Kidney capillary endothelial cell (primary cell): ENCODE measurements at regions not wholly inside any gene's neighbourhood (a gene's known extent, or its start where the extent isn't known, plus 50 kb on each side); places are given as distances from the start of the nearest gene placed in this dataset.

Experiments used
- DNase-seq: peaks from one replicate; pipeline ENCODE4 v3.0.0-alpha.2; 2018; ENCODE audit warnings: low spot score

DNA sequence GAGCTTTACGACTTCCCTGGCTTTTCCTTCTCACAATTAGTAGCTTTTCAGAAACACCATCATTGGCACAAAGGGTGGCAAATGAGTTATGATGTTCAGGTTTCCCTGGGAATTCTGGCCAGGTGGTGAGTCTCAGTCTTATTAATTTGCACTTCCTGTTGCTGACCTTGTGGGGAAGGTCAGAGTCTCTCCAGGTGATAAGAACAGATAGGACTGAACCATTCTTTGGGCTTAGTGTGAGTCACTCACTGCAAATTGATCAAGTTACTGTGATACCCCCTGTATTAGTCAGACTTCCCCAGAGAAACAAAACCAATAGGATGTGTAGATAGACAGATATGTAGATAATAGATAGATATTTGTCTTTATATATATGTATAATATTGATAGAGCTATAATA is 53.8 kb upstream of the RANBP3L start:
- no peak for DNase-seq

DNA sequence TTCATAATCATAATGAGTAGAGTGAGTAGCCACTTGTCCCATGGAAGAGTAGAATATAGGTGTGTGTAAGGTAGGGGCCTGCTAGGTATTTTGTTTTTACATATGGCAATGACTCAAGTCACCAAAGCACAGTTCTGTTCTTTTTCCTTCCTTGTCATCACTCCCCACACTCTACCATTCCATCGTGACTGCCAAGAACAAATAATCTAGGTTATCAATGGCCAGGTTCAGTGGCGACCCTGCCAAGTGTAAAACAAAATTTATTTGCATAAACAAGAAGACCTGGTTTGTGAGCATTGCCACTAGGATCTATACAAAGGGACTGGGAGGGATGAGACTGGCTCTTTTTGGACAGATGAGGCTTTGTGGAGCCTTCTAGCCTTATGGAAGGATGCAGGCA is 55.2 kb upstream of the RANBP3L start:
- no peak for DNase-seq

DNA sequence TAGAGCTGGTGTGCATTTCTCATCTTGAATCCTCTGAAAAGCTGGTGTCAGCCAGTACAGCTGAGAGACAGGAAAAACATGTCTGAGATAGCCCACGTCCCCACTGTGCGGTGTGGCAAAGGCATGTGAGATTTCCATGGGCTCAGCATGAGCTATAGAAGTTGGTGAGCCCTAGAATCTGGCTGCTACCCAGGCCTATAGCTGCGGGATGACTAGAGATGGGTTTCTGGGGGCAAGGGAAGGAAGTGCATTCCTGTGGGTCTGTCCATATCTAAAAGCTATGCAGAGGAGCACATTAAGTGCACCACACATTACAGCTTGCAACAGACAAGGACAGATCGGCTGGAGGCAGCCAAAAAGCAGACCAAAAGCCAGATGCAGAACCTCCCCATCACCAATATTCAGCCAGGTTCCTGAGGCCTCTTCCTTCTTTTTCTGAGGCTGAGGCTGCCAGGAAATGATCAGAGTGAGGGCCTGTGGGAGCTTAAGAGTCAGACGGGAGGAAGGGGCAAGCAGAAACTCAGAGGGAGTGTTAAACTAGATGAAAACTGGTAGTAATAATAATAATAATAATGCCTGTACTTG is 55.8 kb upstream of the RANBP3L start:
- no peak for DNase-seq

DNA sequence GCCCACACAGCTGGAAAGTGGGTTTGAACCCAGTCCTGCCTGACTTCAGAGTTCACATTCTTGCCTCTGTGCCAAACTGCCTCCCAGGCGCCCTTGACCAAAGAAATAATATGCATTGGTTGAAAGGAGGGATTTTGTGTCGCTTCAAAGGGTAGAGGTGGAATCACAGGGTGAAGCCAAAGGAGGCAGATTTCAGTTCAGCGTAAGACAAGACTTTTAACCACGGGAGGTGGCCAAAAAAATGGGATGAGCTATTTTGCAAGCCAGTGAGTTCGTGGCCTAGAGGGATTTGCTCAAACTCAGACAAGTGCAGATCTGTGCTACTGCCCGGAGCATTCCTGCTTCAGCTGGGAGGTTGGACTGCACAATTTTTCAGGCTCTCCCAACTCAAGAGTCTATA is 57.6 kb upstream of the RANBP3L start:
- DNase-seq: no peak

DNA sequence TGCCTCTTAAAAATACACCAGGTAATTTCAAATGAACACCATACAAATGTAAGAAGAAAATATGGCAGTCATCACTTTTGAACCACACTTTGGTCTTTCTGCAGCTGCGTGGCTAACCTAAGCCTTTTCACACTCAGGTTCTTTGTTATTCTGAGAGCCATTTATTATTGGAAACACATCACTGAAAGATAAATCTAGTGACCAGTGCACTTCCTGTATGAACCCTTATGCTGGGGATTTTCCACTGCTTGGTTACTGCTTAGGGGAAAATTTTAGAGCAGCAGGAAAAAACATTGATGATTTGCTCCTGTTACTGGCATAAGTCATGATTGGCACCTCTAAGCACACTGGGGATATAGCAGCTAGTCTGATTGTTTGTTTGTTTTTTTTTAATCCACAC is 58.6 kb upstream of the RANBP3L start:
- no peak for DNase-seq

DNA sequence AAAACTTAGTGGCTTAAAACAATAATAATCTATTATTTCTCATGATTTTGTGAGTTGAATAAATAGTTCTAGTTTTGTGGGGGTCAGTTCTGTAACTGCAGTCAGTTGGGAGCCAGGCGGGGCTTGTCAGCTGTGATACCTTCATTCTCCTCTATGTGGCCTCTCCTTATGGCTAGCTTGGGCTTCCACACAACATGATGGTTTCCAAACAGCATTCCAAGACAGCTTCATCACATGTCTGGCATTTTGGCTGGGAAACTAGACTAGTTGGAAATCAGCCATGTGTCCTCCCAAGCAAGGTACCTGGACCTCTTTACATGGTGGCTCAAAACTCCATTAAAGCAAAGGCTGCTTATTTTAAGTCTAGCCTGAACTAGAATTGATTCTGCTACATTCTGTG is 61.4 kb upstream of the RANBP3L start:
- DNase-seq: no peak

DNA sequence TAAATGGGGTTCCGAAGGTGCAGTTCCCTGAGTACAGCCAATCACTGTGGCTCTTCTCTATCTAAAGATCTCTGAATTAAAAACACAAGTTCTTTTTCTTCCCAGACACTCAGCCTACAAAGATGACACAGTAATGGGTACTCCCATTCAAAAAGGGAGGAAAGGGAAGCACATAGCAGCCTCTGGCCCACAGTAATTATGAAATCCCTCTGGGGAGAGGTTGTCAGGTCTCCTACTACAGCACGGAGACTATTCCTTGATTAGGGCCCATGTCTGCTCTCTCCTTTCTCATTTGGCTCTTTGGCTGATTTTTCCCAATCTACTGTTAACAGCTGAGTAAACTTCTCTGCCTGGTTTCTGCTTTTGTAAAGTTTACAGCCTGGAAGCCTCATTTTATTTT is 62.0 kb upstream of the RANBP3L start:
- DNase-seq: no peak

DNA sequence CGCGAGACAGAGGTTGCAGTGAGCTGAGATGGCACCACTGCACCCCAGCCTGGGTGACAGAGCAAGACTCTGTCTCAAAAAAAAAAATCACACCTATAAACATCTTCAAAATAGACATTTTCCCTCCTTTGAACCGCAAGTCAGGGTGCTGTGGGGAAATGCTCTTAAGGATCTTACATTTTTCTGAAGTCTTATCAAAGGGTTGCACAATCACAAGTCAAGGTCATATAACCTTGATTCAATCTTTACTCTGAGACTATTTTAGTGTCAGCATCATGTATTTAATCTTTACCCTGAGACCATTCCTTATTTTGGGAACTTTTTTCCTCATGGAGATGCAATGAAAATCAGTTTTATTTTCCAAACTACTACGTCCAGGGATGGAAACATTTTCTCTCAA is 62.8 kb upstream of the RANBP3L start:
- no peak for DNase-seq

DNA sequence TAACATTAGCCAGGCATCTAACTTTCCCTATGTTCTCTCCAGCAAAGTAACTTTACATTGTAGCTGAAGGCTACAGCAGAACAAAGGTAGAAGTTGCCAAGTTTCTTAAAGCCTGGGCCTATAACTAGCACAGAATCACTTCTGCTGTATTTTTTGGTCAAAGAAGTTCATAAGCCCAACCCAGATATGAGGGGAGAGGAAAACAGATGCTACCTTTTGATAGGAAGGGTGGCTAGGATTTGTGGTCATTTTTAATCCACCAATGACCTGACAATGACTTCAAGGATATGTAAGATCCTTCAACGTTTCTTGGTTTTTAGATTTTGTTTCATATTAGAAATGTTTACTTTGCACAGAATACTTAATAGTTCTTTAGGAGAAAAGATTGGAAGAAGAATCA is 64.2 kb upstream of the RANBP3L start:
- DNase-seq: no peak

DNA sequence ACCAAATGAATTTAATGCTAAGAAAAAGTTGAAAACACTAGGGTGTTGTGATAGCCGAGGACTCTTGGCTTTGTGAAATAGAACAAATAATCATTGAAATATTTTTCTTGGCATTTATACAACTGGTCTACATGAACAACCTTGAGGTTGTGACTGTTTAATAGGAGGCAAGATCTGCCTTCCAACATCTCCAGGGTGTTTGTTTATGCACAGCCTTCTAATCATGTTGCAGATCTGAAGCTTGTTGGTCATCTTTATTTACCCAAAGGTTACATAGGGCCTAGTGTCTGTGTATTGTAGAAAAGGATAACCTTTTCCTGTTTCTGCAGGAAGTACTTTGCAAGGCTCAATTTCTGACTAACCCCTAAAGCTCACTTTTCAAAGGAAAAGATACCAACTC is 65.2 kb upstream of the RANBP3L start:
- no peak for DNase-seq

DNA sequence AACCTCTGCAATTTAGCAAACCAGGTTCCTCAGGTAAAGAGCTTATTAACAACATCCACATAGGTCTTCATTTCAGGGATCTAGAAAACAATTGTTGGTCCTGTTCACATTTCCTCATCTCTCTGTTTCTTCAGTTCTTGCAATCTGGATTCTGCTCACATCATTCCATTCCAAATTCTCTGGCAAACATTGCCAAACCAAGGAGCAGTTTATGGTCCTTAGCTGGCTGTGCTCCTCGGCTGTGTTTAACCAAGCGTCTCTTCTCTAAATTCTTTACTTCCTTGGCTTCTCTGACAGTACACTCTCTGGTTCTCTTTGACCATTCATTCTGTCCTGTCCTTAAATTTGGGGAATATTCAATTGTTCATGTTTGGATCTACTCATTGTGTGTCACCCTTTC is 65.8 kb upstream of the RANBP3L start:
- DNase-seq: no peak

DNA sequence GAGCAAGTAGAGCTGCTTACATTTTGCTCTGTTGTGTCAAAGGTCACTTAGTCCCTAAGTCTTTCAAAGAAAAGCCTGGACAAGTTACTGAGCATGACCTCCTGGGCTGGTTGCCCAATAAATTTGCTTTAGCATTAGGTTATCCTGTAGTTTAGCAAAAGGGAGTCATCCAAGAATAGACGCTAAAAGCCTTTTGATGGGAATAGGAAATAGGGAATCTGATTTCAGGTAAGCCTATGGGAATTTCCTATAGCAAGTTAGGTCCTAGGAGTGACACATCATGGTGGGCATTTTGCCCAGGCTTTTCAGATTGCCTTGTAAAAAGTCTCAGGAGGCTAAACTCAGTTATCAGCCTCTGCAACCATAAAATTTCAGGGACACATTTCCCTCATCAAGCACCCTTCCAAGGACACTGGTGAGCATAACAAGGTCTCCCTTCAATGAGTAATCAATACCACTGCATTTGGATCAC is 67.6 kb upstream of the RANBP3L start:
- no peak for DNase-seq

DNA sequence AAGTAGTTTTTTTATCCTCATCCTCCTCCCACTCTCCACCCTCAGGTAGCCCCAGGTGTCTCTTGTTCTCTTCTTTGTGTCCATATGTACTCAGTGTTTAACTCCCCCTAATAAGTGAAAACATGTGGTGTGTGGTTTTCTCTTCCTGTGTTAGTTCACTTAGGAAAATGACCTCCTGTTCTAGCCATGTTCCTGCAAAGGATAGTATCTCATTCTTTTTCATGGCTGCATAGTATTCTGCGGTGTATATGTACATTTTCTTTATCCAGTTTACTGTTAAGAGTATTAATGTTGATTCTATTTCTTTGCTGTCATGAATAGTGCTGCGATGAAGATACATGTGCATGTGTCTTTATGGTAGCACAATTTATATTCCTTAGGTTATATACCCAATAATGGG is 68.4 kb upstream of the RANBP3L start:
- no peak for DNase-seq

DNA sequence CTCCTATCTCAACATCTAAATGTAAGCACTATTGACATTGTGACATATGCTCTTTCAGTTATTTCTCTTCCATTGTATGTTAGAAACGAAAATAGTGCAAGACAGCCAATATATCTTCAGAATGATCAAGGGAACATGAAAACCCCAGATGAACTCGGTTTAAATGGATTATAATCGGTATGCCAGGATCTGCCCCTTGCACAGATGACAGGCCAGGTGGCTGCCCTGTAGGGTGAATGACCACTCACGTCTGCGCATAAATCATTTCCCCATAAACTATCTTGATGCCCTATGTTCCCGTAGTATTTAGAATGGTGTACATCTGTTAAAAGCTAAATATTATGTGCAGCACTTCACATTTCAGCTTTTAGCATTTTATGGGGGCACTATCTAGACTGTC is 69.7 kb upstream of the RANBP3L start:
- no peak for DNase-seq

DNA sequence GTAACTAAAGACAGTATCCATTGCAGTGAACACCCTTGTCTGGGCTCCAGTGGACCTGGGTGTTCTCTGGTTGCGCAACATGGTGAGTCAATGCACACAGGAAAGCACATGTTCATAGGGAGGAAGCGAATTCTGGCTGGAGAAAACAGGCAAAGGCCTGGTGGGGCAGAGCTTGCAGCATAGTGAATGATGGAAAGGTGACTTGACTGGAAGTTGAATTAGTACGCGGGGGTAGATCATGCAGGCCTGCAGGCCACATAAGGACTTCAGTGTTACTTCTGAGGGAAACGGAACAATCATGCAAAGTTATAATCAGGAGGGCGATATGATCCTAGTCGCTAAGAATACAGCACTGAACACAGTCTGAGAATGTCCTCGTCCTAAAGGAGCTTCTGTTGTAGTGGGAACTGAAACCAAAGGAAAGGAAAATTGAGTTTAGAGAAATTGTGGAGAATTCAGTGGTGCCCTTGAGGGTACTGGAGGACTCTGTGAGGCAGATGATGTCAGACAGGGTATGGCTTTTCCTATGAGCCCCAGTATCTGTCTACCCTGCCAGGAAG is 71.9 kb upstream of the RANBP3L start:
- no peak for DNase-seq

DNA sequence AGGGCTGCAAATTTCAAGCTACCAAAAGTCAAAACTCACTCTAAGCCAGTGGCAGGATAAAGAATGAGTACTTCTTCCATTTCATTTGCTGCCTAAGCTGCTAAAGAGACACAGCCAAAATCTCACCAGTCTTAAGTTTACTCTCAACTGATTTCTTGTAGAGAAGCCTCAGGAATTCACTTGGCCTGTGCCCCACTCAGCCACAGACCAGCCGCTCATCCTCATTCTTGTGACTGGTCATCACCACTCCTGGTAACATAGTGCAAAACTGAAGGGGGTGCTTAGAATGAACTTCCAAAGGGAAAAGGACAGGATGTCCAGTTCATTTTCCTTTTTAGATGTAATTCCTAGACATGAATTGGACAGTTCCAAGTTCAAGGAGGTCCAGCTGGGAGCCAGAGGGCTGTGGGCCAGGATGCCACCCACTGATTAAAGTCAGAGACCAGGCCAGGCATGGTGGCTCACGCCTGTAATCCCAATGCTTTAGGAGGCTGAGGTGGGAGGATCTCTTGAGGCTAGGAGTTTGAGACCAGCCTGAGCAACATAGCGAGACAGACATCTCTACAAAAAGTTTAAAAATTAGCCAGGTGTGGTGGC is 72.7 kb upstream of the RANBP3L start:
- DNase-seq: no peak

DNA sequence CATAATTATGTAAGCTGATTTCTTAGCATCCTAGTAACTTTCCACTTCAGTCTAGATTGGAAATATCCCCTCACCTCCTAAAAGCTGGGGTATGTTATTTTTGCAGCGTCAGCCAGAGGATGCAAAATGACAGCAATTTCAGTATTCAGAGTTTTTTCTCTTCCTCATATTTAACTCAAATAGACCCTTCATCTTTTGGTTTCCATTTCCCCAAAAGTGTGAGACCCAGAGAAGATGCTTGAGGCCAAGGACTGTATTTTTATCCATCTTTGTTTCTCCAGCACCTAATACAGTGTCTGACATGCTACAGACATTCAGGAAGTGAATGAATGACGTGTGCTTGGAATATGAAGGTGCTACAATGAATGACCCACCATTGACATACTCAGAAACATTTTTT is 75.5 kb upstream of the RANBP3L start:
- no peak for DNase-seq

DNA sequence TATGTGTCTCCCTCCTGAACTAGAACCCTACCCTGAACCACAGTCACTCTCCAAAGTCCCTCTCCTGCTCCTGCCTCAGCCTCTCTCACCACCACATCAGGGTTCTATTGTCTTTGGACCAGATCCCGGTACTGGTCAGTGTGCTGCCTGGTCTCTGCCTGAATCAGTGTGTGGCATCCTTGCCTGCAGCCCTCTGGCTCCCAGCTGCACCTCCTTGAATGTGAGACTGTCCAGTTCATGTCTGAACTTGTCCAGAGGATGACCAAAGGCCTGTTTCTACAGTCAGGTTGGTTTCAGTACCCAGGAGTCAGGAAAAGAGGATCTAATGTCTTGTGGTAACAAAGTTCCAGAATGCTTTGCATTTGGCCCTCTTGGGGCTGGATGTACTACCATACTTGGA is 76.8 kb upstream of the RANBP3L start:
- no peak for DNase-seq

DNA sequence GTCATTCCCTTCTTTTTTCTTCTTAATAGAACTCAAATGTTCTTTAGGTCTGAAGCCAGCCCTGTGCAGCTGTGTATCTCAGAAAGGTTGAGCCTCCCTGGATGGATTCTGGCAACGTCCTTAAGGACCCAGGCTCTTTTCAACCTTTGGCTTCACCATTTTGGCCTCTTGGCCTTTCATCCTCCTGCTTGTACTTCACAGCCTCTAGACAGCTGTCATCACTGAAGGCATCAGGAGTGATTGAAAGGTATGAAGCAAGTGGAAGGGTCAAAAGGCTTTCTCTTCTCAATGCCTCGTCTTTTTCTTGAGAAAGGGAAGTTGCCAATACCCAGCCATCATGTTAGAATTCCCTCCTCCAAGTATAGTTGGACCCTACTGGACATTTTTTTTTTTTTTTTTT is 81.2 kb upstream of the RANBP3L start:
- no peak for DNase-seq

DNA sequence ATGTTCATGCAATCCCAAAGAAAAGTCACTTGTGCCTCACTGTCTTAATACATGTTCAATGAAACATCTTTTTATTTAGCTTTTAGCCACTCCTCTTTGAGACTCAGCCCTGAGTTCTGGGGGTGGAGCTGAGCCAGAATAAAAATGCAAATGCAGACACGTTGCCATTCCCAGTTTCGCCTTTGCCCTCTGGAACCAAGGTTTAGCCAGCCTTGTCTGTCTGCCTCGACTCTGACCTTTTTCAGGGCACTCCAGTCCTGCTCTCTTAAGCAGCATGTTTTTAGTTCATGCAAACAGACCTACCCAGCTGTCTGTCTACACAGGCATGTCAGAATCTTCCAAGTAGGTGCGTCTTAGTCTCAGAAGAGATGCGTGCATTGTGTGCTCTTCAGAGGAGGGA is 82.2 kb upstream of the RANBP3L start:
- no peak for DNase-seq

DNA sequence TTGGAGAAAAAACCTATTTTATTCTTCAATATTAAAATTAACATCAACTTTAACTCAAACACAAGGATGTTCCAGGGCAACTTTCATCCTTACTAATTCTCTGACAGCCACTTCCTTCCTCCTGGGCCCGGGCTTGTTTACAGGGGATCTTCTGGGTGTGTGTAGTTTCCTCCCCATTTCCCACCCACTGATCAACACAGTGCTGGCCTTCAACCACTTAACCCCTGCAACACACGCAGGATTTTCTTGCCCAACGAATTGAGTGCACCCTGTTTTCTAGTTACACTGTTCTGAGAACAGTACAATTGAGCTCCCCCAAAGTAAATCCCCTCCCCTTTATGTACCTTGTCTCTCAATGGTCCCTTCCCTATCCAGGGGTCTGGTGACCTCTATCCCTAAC is 83.1 kb upstream of the RANBP3L start:
- DNase-seq: peak; percentile 47

DNA sequence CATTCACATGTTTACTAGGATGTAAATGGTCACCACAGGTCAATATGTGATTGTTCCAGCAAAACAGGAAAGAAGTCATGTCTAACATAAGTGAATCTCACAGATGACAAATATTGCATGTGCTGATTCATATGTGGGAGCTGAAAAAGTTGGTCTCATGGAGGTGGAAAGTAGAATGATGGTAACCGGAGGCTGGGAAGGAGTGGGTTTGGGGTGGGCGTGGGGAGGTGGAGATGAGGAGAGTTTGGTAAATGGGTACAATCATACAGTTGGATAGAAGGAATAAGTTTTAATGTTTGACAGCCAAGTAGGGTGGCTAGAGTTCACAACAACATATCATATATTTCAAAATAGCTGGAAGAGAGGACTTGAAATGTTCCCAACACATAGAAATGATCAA is 83.8 kb upstream of the RANBP3L start:
- DNase-seq: peak; percentile 58

DNA sequence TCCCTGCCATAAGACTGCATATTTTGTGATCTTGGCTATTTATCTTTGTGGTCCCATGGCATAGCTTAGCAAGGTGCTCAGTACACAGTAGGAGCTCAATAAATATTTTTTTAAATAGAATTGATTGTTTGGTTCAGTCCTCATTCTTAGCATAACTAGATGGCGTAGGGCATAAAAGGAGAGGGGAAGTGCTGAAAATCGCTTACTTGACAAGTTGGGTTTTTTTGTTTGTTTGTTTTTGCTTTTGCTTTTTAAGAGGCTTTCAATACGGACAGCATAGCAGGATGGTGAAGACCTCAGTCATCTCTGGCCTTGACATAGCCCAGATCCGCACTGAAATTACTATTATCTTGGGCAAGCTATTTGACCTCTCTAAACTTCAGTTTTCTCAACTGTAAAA is 86.6 kb upstream of the RANBP3L start:
- DNase-seq: no peak

DNA sequence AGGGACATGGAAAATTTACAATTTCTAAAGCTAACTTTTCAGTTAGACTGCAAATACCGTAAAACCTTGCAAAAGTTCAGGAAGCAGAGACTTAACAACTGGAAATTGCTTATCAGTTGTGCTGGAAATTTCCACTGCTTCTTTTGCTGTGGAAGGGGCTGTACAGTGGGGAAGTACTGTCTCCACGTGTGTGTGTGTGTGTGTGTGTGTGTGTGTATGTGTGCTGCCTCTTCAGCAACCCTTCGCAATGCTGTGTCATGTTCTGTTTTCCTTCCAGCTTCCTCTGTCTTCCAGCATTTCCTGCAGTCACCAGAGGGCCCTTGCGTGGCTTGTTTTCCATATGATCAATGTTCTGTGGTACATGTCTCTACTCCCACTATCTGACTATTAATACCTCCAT is 87.5 kb upstream of the RANBP3L start:
- peak; percentile 44 for DNase-seq
